HepG2 (cell line): ENCODE measurements at regions not wholly inside any gene's neighbourhood (a gene's known extent, or its start where the extent isn't known, plus 50 kb on each side); places are given as distances from the start of the nearest gene placed in this dataset.
A peak's percentile ranks its signal among the peaks of the same experiment; 100 is the strongest.

Source experiments
- ERF ChIP-seq: IDR thresholded peaks from 2 replicates; pipeline ENCODE4 v1.6.1; 2018; ENCODE audit warnings: missing biosample characterization, missing genetic modification reagents
- FOXO1 ChIP-seq: sonication (generic); formaldehyde crosslinking; IDR thresholded peaks from 2 replicates; pipeline ENCODE4 v1.4.0; 2020; ENCODE audit warnings: missing genetic modification reagents
- HNF4A ChIP-seq: sonication (generic); formaldehyde crosslinking; IDR thresholded peaks from 2 replicates; pipeline ENCODE4 v1.4.0; 2020; ENCODE audit warnings: missing genetic modification reagents
- HOXD1 ChIP-seq: sonication (generic); formaldehyde crosslinking; IDR thresholded peaks from 2 replicates; pipeline ENCODE4 v1.5.0; 2020; ENCODE audit warnings: missing genetic modification reagents
- KLF16 ChIP-seq, 2 experiments: sonication (generic) in 1 of 2; formaldehyde crosslinking in 1 of 2; IDR thresholded peaks; 2 replicates each; pipeline versions ENCODE4 v1.6.1 to v1.8.0; 2016 to 2023; ENCODE audit warnings: missing genetic modification reagents in 2 of 2, missing compliant biosample characterization in 1 of 2
- NCOR1 ChIP-seq: fragments of 200-600 bp; sonication (generic); IDR thresholded peaks from 2 replicates; pipeline ENCODE4 v1.7.0; 2017; ENCODE audit warnings: antibody characterized with exemption, low read length, borderline replicate concordance
- RARA ChIP-seq: IDR thresholded peaks from 2 replicates; pipeline ENCODE4 v1.6.1; 2016; ENCODE audit warnings: missing genetic modification reagents, missing compliant biosample characterization
- SKI ChIP-seq: fragments of 450-650 bp; IDR thresholded peaks from one replicate; pipeline ENCODE4 v1.6.1; 2018; ENCODE audit warnings: mild to moderate bottlenecking; ENCODE audit not compliant: partially characterized antibody
- TBX3 ChIP-seq: fragments of 450-650 bp; IDR thresholded peaks from 2 replicates; pipeline ENCODE4 v1.6.1; 2017; ENCODE audit warnings: antibody characterized with exemption, mild to moderate bottlenecking, inconsistent platforms, borderline replicate concordance
- ZNF329 ChIP-seq: sonication (generic); formaldehyde crosslinking; IDR thresholded peaks from 2 replicates; pipeline ENCODE4 v1.9.0; 2021; ENCODE audit warnings: low read depth, mild to moderate bottlenecking, missing genetic modification reagents
- ZNF510 ChIP-seq: sonication (generic); formaldehyde crosslinking; IDR thresholded peaks from 2 replicates; pipeline ENCODE4 v1.4.0; 2020; ENCODE audit warnings: low read depth, mild to moderate bottlenecking, missing genetic modification reagents
- ZNF589 ChIP-seq: sonication (generic); formaldehyde crosslinking; conservative IDR thresholded peaks from 2 replicates; pipeline ENCODE4 v1.8.0; 2022; ENCODE audit warnings: mild to moderate bottlenecking, moderate library complexity, missing genetic modification reagents
- TF ChIP-seq, protein P1 (sequence below): IDR thresholded peaks from 2 replicates; pipeline ENCODE4 v1.4.0; 2020; ENCODE audit warnings: mild to moderate bottlenecking, missing genetic modification reagents
- TF ChIP-seq, protein P2 (sequence below), 2 experiments: IDR thresholded peaks; 2 replicates each; pipeline ENCODE4 v1.6.1; 2011 to 2012; ENCODE audit warnings: low read length in 2 of 2, borderline replicate concordance in 1 of 2, low read depth in 1 of 2, mild to moderate bottlenecking in 1 of 2, moderate library complexity in 1 of 2
- TF ChIP-seq, protein P3 (sequence below): sonication (generic); formaldehyde crosslinking; IDR thresholded peaks from 2 replicates; pipeline ENCODE4 v1.5.0; 2020; ENCODE audit warnings: mild to moderate bottlenecking, missing genetic modification reagents
- TF ChIP-seq, protein P4 (sequence below): sonication (generic); formaldehyde crosslinking; conservative IDR thresholded peaks from 2 replicates; pipeline ENCODE4 v1.4.0; 2020; ENCODE audit warnings: missing genetic modification reagents
- TF ChIP-seq, protein P5 (sequence below): sonication (generic); formaldehyde crosslinking; IDR thresholded peaks from 2 replicates; pipeline ENCODE4 v1.4.0; 2020; ENCODE audit warnings: missing genetic modification reagents

DNA sequence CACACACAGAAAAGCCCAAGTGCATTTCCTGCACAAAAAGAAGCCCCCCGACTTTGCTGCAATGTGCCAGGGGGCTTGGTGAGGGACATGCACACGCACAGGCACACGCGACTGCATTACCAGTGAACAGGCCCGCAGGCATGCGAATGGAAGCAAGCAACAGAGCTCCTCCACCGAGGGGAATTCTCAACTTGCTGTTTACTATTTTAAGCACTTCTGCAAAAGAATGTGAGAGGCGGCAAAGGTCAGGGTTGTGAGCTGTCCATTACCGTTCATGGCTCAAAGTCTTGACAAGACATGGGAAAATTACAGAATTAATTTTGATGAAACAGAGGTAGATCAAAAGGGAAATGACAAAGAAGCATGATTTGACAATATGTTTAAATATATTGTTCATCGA lies 342.5 kb upstream of the NOCT start (continued):
- TF ChIP-seq, protein P1, sequence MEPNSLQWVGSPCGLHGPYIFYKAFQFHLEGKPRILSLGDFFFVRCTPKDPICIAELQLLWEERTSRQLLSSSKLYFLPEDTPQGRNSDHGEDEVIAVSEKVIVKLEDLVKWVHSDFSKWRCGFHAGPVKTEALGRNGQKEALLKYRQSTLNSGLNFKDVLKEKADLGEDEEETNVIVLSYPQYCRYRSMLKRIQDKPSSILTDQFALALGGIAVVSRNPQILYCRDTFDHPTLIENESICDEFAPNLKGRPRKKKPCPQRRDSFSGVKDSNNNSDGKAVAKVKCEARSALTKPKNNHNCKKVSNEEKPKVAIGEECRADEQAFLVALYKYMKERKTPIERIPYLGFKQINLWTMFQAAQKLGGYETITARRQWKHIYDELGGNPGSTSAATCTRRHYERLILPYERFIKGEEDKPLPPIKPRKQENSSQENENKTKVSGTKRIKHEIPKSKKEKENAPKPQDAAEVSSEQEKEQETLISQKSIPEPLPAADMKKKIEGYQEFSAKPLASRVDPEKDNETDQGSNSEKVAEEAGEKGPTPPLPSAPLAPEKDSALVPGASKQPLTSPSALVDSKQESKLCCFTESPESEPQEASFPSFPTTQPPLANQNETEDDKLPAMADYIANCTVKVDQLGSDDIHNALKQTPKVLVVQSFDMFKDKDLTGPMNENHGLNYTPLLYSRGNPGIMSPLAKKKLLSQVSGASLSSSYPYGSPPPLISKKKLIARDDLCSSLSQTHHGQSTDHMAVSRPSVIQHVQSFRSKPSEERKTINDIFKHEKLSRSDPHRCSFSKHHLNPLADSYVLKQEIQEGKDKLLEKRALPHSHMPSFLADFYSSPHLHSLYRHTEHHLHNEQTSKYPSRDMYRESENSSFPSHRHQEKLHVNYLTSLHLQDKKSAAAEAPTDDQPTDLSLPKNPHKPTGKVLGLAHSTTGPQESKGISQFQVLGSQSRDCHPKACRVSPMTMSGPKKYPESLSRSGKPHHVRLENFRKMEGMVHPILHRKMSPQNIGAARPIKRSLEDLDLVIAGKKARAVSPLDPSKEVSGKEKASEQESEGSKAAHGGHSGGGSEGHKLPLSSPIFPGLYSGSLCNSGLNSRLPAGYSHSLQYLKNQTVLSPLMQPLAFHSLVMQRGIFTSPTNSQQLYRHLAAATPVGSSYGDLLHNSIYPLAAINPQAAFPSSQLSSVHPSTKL (CRISPR knock-in tag): peak; percentile 46
- TF ChIP-seq SKI: no peak
- TF ChIP-seq, protein P2, sequence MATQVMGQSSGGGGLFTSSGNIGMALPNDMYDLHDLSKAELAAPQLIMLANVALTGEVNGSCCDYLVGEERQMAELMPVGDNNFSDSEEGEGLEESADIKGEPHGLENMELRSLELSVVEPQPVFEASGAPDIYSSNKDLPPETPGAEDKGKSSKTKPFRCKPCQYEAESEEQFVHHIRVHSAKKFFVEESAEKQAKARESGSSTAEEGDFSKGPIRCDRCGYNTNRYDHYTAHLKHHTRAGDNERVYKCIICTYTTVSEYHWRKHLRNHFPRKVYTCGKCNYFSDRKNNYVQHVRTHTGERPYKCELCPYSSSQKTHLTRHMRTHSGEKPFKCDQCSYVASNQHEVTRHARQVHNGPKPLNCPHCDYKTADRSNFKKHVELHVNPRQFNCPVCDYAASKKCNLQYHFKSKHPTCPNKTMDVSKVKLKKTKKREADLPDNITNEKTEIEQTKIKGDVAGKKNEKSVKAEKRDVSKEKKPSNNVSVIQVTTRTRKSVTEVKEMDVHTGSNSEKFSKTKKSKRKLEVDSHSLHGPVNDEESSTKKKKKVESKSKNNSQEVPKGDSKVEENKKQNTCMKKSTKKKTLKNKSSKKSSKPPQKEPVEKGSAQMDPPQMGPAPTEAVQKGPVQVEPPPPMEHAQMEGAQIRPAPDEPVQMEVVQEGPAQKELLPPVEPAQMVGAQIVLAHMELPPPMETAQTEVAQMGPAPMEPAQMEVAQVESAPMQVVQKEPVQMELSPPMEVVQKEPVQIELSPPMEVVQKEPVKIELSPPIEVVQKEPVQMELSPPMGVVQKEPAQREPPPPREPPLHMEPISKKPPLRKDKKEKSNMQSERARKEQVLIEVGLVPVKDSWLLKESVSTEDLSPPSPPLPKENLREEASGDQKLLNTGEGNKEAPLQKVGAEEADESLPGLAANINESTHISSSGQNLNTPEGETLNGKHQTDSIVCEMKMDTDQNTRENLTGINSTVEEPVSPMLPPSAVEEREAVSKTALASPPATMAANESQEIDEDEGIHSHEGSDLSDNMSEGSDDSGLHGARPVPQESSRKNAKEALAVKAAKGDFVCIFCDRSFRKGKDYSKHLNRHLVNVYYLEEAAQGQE (IDR thresholded peaks at IDR 0.05; ENCODE audit: borderline replicate concordance in 1 of 2, low read depth in 1 of 2, low read length in 2 of 2): peak in 1 of 2 experiments; percentile 50; a peak in 2 of 4 replicates
- no peak for TF ChIP-seq ZNF589
- TF ChIP-seq KLF16 (CRISPR knock-in tag; IDR thresholded peaks at IDR 0.05): no peak
- no peak for TF ChIP-seq ZNF510 (CRISPR knock-in tag)
- TF ChIP-seq NCOR1: no peak
- TF ChIP-seq, protein P3, sequence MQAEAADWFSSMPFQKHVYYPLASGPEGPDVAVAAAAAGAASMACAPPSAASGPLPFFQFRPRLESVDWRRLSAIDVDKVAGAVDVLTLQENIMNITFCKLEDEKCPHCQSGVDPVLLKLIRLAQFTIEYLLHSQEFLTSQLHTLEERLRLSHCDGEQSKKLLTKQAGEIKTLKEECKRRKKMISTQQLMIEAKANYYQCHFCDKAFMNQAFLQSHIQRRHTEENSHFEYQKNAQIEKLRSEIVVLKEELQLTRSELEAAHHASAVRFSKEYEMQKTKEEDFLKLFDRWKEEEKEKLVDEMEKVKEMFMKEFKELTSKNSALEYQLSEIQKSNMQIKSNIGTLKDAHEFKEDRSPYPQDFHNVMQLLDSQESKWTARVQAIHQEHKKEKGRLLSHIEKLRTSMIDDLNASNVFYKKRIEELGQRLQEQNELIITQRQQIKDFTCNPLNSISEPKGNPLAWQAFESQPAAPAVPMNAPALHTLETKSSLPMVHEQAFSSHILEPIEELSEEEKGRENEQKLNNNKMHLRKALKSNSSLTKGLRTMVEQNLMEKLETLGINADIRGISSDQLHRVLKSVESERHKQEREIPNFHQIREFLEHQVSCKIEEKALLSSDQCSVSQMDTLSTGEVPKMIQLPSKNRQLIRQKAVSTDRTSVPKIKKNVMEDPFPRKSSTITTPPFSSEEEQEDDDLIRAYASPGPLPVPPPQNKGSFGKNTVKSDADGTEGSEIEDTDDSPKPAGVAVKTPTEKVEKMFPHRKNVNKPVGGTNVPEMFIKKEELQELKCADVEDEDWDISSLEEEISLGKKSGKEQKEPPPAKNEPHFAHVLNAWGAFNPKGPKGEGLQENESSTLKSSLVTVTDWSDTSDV (CRISPR knock-in tag): no peak
- no peak for TF ChIP-seq ZNF329 (CRISPR knock-in tag)
- TF ChIP-seq FOXO1 (CRISPR knock-in tag): peak; percentile 56; the same call in 1 of the 2 replicates
- 0 out of 2 replicates have a peak, but pooled peaks have one; percentile 11 for TF ChIP-seq RARA
- no peak for TF ChIP-seq HOXD1 (CRISPR knock-in tag)
- TF ChIP-seq, protein P4, sequence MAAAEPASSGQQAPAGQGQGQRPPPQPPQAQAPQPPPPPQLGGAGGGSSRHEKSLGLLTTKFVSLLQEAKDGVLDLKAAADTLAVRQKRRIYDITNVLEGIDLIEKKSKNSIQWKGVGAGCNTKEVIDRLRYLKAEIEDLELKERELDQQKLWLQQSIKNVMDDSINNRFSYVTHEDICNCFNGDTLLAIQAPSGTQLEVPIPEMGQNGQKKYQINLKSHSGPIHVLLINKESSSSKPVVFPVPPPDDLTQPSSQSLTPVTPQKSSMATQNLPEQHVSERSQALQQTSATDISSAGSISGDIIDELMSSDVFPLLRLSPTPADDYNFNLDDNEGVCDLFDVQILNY (CRISPR knock-in tag): no peak
- TF ChIP-seq, protein P5, sequence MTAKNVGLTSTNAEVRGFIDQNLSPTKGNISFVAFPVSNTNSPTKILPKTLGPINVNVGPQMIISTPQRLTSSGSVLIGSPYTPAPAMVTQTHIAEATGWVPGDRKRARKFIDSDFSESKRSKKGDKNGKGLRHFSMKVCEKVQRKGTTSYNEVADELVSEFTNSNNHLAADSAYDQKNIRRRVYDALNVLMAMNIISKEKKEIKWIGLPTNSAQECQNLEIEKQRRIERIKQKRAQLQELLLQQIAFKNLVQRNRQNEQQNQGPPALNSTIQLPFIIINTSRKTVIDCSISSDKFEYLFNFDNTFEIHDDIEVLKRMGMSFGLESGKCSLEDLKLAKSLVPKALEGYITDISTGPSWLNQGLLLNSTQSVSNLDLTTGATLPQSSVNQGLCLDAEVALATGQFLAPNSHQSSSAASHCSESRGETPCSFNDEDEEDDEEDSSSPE (CRISPR knock-in tag): no peak
- peak; percentile 55 for TF ChIP-seq HNF4A (CRISPR knock-in tag)
- TF ChIP-seq ERF (CRISPR knock-in tag): no peak
- no peak for TF ChIP-seq TBX3
